HepG2 (cell line): ENCODE measurements at regions not wholly inside any gene's neighbourhood (a gene's known extent, or its start where the extent isn't known, plus 50 kb on each side); places are given as distances from the start of the nearest gene placed in this dataset.

Experiments used
- CHD4 ChIP-seq: fragments of 200-600 bp; sonication (generic); IDR thresholded peaks from 2 replicates; pipeline ENCODE4 v1.7.0; 2017; ENCODE audit warnings: mild to moderate bottlenecking, low read length, borderline replicate concordance
- HNRNPL ChIP-seq: fragments of 200-400 bp; formaldehyde crosslinking; IDR thresholded peaks from 2 replicates; pipeline ENCODE4 v1.6.1; 2017; ENCODE audit warnings: mild to moderate bottlenecking, low read depth, low read length
- JUNB ChIP-seq: sonication (generic); formaldehyde crosslinking; IDR thresholded peaks from 2 replicates; pipeline ENCODE4 v1.8.0; 2022; ENCODE audit warnings: missing genetic modification reagents, mild to moderate bottlenecking, borderline replicate concordance
- MAZ ChIP-seq, 2 experiments: sonication (generic) in 1 of 2; formaldehyde crosslinking in 1 of 2; IDR thresholded peaks; 2 replicates each; pipeline versions ENCODE4 v1.5.0 to v1.6.1; 2012 to 2020; ENCODE audit warnings: low read depth in 2 of 2, mild to moderate bottlenecking in 2 of 2, borderline replicate concordance in 1 of 2, improper control_type of control experiment in 1 of 2, low read length in 1 of 2, missing genetic modification reagents in 1 of 2, moderate library complexity in 1 of 2
- MYC ChIP-seq: sonication (generic); formaldehyde crosslinking; IDR thresholded peaks from 2 replicates; pipeline ENCODE4 v1.9.0; 2021; ENCODE audit warnings: missing genetic modification reagents, borderline replicate concordance
- PITX1 ChIP-seq: sonication (generic); formaldehyde crosslinking; IDR thresholded peaks from 2 replicates; pipeline ENCODE4 v1.5.1; 2020; ENCODE audit warnings: mild to moderate bottlenecking, missing genetic modification reagents
- RELA ChIP-seq: sonication (generic); formaldehyde crosslinking; IDR thresholded peaks from 2 replicates; pipeline ENCODE4 v1.4.0; 2020; ENCODE audit warnings: missing genetic modification reagents
- SCMH1 ChIP-seq: sonication (generic); formaldehyde crosslinking; IDR thresholded peaks from 2 replicates; pipeline ENCODE4 v1.9.0; 2021; ENCODE audit warnings: missing genetic modification reagents, mild to moderate bottlenecking, borderline replicate concordance
- SOX13 ChIP-seq, 3 experiments: fragments of 450-650 bp in 1 of 3; sonication (generic) in 1 of 3; formaldehyde crosslinking in 1 of 3; IDR thresholded peaks in 2 of 3; conservative IDR thresholded peaks in 1 of 3; 2 replicates each; pipeline versions ENCODE4 v1.5.0 to v1.6.1; 2016 to 2020; ENCODE audit warnings: antibody characterized with exemption in 1 of 3, mild to moderate bottlenecking in 1 of 3, missing compliant biosample characterization in 1 of 3, missing genetic modification reagents in 1 of 3, moderate library complexity in 1 of 3
- SRF ChIP-seq: IDR thresholded peaks from 2 replicates; pipeline ENCODE4 v1.6.1; 2011; ENCODE audit warnings: mild to moderate bottlenecking, low read depth, low read length, moderate library complexity
- TEAD3 ChIP-seq: optimal IDR thresholded peaks from 2 replicates; pipeline ENCODE3; 2016; ENCODE audit warnings: borderline replicate concordance
- ZNF333 ChIP-seq: sonication (generic); formaldehyde crosslinking; IDR thresholded peaks from 2 replicates; pipeline ENCODE4 v1.4.0; 2020; ENCODE audit warnings: mild to moderate bottlenecking, missing genetic modification reagents, borderline replicate concordance
- TF ChIP-seq, protein P1 (sequence below): sonication (generic); formaldehyde crosslinking; IDR thresholded peaks from 2 replicates; pipeline ENCODE4 v1.5.1; 2020; ENCODE audit warnings: mild to moderate bottlenecking, missing genetic modification reagents, borderline replicate concordance
- TF ChIP-seq, protein P2 (sequence below): sonication (generic); formaldehyde crosslinking; IDR thresholded peaks from 2 replicates; pipeline ENCODE4 v1.5.1; 2020; ENCODE audit warnings: mild to moderate bottlenecking, missing genetic modification reagents, borderline replicate concordance
- TF ChIP-seq, protein P3 (sequence below): sonication (generic); IDR thresholded peaks from 2 replicates; pipeline ENCODE4 v1.6.1; 2016; ENCODE audit warnings: low read depth, borderline replicate concordance
- TF ChIP-seq, protein P4 (sequence below): fragments of 450-650 bp; IDR thresholded peaks from 2 replicates; pipeline ENCODE4 v1.6.1; 2017
- TF ChIP-seq, protein P5 (sequence below): sonication (generic); formaldehyde crosslinking; IDR thresholded peaks from 2 replicates; pipeline ENCODE4 v1.5.1; 2020; ENCODE audit warnings: missing genetic modification reagents, mild to moderate bottlenecking, borderline replicate concordance

DNA sequence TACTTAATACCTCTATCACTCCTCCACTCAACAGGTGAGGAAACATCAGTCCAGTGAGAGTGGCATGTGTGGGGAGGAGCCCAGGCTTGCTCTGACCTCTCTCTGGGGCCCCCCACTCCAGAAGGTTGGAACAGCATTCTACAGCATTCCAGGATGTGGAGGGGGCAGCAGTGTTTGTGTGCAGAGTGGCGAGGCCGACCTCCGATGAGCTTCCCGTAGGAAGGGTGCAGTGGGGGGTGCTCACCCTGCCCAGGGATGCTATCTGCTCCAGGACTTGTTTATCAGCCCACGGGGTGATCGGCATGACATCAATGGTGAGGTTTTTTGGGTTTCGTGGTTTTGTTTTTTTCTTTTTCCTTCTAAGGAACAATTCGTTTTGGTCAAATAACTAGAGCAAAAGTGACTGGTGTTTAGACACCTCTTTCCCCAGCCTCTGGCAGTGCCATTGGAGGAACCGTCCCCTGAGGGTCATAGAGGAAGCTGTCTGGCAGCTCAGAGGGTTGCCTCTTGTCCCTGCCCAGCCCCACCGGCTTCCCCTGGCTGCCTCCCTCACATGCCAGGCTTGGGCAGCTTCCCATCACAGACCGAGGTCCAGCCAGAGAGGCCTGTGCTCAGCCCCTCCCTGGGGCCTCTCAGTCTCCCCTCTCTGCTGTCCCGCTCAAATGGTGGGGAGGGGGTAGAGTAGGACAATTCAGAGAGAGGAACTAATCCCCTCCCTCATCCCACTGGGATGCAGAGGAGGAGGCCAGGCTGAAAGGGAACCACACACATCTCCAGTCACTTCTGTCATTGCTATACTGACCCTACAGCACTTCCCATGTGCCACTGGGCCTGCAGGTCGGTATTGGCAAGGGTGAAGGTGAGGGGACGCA, 96.5 kb downstream of the ZFP36L2 start (continued):
- TF ChIP-seq, protein P1, sequence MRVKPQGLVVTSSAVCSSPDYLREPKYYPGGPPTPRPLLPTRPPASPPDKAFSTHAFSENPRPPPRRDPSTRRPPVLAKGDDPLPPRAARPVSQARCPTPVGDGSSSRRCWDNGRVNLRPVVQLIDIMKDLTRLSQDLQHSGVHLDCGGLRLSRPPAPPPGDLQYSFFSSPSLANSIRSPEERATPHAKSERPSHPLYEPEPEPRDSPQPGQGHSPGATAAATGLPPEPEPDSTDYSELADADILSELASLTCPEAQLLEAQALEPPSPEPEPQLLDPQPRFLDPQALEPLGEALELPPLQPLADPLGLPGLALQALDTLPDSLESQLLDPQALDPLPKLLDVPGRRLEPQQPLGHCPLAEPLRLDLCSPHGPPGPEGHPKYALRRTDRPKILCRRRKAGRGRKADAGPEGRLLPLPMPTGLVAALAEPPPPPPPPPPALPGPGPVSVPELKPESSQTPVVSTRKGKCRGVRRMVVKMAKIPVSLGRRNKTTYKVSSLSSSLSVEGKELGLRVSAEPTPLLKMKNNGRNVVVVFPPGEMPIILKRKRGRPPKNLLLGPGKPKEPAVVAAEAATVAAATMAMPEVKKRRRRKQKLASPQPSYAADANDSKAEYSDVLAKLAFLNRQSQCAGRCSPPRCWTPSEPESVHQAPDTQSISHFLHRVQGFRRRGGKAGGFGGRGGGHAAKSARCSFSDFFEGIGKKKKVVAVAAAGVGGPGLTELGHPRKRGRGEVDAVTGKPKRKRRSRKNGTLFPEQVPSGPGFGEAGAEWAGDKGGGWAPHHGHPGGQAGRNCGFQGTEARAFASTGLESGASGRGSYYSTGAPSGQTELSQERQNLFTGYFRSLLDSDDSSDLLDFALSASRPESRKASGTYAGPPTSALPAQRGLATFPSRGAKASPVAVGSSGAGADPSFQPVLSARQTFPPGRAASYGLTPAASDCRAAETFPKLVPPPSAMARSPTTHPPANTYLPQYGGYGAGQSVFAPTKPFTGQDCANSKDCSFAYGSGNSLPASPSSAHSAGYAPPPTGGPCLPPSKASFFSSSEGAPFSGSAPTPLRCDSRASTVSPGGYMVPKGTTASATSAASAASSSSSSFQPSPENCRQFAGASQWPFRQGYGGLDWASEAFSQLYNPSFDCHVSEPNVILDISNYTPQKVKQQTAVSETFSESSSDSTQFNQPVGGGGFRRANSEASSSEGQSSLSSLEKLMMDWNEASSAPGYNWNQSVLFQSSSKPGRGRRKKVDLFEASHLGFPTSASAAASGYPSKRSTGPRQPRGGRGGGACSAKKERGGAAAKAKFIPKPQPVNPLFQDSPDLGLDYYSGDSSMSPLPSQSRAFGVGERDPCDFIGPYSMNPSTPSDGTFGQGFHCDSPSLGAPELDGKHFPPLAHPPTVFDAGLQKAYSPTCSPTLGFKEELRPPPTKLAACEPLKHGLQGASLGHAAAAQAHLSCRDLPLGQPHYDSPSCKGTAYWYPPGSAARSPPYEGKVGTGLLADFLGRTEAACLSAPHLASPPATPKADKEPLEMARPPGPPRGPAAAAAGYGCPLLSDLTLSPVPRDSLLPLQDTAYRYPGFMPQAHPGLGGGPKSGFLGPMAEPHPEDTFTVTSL (CRISPR knock-in tag): no peak
- TF ChIP-seq ZNF333: no peak
- 0 out of 2 replicates have a peak, but pooled peaks have one; percentile 29 for TF ChIP-seq MAZ (IDR thresholded peaks at IDR 0.05; ENCODE audit: borderline replicate concordance, low read depth, low read length)
- no peak for TF ChIP-seq MAZ (CRISPR knock-in tag; IDR thresholded peaks at IDR 0.05; ENCODE audit: low read depth)
- TF ChIP-seq SOX13 (IDR thresholded peaks at IDR 0.05): no peak
- TF ChIP-seq SOX13 (CRISPR knock-in tag; conservative IDR thresholded peaks at IDR 0.05 in 1 of 2, IDR thresholded peaks at IDR 0.05 in 1 of 2): peak in 1 of 2 experiments; percentile 47; a peak in 1 of 4 replicates
- 0 out of 2 replicates have a peak, but pooled peaks have one; percentile 16 for TF ChIP-seq MYC (CRISPR knock-in tag)
- peak; percentile 96 for TF ChIP-seq TEAD3 (CRISPR knock-in tag)
- TF ChIP-seq, protein P2, sequence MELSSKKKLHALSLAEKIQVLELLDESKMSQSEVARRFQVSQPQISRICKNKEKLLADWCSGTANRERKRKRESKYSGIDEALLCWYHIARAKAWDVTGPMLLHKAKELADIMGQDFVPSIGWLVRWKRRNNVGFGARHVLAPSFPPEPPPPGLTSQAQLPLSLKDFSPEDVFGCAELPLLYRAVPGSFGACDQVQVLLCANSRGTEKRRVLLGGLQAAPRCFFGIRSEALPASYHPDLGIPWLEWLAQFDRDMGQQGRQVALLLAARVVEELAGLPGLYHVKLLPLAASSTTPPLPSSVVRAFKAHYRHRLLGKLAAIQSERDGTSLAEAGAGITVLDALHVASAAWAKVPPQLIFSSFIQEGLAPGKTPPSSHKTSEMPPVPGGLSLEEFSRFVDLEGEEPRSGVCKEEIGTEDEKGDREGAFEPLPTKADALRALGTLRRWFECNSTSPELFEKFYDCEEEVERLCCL: peak; percentile 62; the same call in 1 of the 2 replicates
- TF ChIP-seq, protein P3, sequence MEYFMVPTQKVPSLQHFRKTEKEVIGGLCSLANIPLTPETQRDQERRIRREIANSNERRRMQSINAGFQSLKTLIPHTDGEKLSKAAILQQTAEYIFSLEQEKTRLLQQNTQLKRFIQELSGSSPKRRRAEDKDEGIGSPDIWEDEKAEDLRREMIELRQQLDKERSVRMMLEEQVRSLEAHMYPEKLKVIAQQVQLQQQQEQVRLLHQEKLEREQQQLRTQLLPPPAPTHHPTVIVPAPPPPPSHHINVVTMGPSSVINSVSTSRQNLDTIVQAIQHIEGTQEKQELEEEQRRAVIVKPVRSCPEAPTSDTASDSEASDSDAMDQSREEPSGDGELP: no peak
- TF ChIP-seq, protein P4, sequence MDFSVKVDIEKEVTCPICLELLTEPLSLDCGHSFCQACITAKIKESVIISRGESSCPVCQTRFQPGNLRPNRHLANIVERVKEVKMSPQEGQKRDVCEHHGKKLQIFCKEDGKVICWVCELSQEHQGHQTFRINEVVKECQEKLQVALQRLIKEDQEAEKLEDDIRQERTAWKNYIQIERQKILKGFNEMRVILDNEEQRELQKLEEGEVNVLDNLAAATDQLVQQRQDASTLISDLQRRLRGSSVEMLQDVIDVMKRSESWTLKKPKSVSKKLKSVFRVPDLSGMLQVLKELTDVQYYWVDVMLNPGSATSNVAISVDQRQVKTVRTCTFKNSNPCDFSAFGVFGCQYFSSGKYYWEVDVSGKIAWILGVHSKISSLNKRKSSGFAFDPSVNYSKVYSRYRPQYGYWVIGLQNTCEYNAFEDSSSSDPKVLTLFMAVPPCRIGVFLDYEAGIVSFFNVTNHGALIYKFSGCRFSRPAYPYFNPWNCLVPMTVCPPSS: no peak
- TF ChIP-seq, protein P5, sequence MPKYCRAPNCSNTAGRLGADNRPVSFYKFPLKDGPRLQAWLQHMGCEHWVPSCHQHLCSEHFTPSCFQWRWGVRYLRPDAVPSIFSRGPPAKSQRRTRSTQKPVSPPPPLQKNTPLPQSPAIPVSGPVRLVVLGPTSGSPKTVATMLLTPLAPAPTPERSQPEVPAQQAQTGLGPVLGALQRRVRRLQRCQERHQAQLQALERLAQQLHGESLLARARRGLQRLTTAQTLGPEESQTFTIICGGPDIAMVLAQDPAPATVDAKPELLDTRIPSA (CRISPR knock-in tag): no peak
- TF ChIP-seq CHD4: no peak
- TF ChIP-seq JUNB: no peak
- no peak for TF ChIP-seq SCMH1 (CRISPR knock-in tag)
- TF ChIP-seq SRF: no peak
- TF ChIP-seq PITX1: peak; percentile 20; the same call in 1 of the 2 replicates
- 0 out of 2 replicates have a peak, but pooled peaks have one; percentile 43 for TF ChIP-seq HNRNPL
- TF ChIP-seq RELA (CRISPR knock-in tag): no peak
